Ascending aorta (tissue), 2 donors: ENCODE measurements at regions not wholly inside any gene's neighbourhood (a gene's known extent, or its start where the extent isn't known, plus 50 kb on each side); places are given as distances from the start of the nearest gene placed in this dataset.

Experiments used
- DNase-seq, 2 donors: peaks; one replicate each; pipeline ENCODE4 v3.0.0-alpha.2; 2019; ENCODE audit warnings: low spot score in 2 of 2
- H3K27ac ChIP-seq, 2 donors: fragments of 200-600 bp; sonication (generic); one replicate each; pipeline ENCODE4 v1.5.1; 2016 to 2017; ENCODE audit warnings: mild to moderate bottlenecking in 1 of 2
- H3K27me3 ChIP-seq: fragments of 200-600 bp; sonication (generic); one replicate; pipeline ENCODE4 v1.5.1; 2017
- H3K36me3 ChIP-seq, 2 donors: fragments of 200-600 bp; sonication (generic); one replicate each; pipeline ENCODE4 v1.5.1; 2016
- H3K4me1 ChIP-seq, 2 donors: fragments of 200-600 bp; sonication (generic); one replicate each; pipeline ENCODE4 v1.5.1; 2016 to 2017; ENCODE audit warnings: mild to moderate bottlenecking in 1 of 2
- H3K4me3 ChIP-seq, 2 donors: fragments of 200-600 bp; sonication (generic); one replicate each; pipeline ENCODE4 v1.5.1; 2016 to 2017; ENCODE audit warnings: mild to moderate bottlenecking in 1 of 2
- H3K9me3 ChIP-seq, 2 donors: fragments of 200-600 bp; sonication (generic); one replicate each; pipeline ENCODE4 v1.5.1; 2016
- CTCF ChIP-seq, 3 experiments: fragments of 200-600 bp in 2 of 3; fragments of 450-650 bp in 1 of 3; sonication (generic) in 2 of 3; IDR thresholded peaks; one replicate each; pipeline ENCODE4 v1.5.1; 2016 to 2019; ENCODE audit warnings: antibody characterized with exemption in 3 of 3, mild to moderate bottlenecking in 1 of 3, moderate library complexity in 1 of 3
- intact Hi-C: fragments of 100-400 bp; cut with DNase I; formaldehyde crosslinking; loops from one replicate; pipeline ENCODE4 v1.15.1; 2023

DNA sequence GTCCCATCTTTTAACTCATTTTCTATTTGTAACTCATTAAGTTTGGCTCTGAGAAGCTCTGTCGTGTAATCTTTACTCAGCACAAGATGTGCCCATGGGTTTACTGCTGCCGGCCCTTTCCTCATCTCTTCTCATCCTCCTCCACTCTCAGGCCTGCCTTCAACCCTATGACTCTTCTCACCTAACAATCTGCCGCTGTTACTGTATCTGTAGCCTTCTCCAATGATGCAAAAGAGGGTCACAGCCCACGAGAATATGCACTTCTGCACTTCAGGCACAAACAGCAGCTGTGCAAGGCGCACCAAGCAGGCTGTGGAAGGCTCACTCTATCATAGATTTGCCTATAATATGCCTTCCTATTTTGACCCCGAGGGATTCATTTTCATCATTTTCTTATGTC is 546.5 kb upstream of the GALNTL6 start:
- DNase-seq, result no peak

DNA sequence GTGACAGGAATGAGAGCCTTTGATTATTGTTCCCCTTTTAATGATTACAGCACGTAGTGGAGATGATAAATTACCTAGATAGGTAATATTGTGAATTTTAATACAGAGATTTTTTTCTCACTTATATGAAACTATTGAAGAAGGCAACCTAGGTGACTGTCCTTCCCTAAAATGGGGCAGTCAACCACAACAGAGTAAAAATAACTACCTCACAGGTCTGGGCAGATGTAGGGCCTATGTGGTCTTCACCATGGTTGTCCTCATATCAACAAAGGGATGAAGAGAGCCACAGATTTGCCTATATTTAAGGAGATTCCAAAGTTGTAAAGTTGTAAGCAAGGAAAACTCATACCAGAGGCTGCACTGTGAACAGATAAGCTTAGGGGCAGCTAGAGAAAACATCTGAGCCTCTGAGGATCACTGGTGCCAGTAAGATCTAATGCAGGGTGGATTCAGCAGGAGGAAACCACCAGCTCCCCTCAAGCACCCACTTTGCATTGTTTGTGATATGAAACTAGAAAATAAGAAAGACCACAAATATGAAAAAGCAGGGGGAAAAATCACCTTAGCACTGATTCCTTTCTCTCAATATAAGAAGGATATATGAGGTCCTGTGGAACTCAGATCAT is 547.9 kb upstream of the GALNTL6 start:
- Histone ChIP-seq H3K9me3 (no peaks in the 10 kb centered on the region), H3K4me3 (no peak overlapping the region), H3K27me3 (no peaks in the 10 kb centered on the region), H3K4me1 (no peaks in the 10 kb centered on the region), H3K27ac (no peak overlapping the region), H3K36me3 (no peaks in the 10 kb centered on the region)
- DNase-seq, result no peak
- no peak for TF ChIP-seq CTCF (IDR thresholded peaks at IDR 0.05)
- intact Hi-C loops, result no loop called here

More for the DNA sequence above, 546.5 kb upstream of the GALNTL6 start:
- Histone ChIP-seq H3K4me1 (no peaks in the 10 kb centered on the region), H3K27ac (no peak overlapping the region), H3K36me3 (no peaks in the 10 kb centered on the region), H3K9me3 (no peaks in the 10 kb centered on the region), H3K4me3 (no peak overlapping the region), H3K27me3 (no peaks in the 10 kb centered on the region)
- no peak for TF ChIP-seq CTCF (IDR thresholded peaks at IDR 0.05)
- intact Hi-C loops, result no loop called here

GRCh38 chr4:171256223-171256622 is 557.0 kb upstream of the GALNTL6 start:
- no peak for DNase-seq
- intact Hi-C loops, result no loop called here
- H3K36me3 ChIP-seq, result no peaks in the 10 kb centered on the region

DNA sequence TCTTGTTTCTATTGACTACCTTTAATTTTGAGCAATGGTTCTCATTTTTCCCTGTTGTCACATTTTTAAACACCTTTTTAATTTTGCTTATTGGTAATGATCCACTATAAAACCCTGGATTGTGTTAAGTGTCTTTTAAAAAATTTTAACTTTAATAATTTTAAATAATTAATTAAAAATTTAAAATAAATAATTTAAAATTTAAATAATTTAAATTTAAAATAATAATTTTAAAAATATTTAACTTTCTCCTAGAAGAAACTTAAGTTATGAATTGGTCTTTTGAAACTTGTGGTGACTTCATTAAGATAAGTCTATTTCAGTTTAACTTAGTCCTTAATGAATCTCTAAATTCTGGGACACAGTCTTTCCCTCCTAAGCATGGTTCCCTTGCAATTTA is 566.3 kb upstream of the GALNTL6 start:
- H3K4me1 ChIP-seq, result no peaks in the 10 kb centered on the region
- no peak for DNase-seq
- no peak overlapping the region for H3K27ac ChIP-seq
- TF ChIP-seq CTCF (IDR thresholded peaks at IDR 0.05), result no peak
- H3K9me3 ChIP-seq, result no peaks in the 10 kb centered on the region
- H3K4me3 ChIP-seq, result no peak overlapping the region
- intact Hi-C loops, result no loop called here
- no peaks in the 10 kb centered on the region for H3K36me3 ChIP-seq
- no peaks in the 10 kb centered on the region for H3K27me3 ChIP-seq

More at GRCh38 chr4:171256223-171256622, 557.0 kb upstream of the GALNTL6 start:
- no peak overlapping the region for H3K27ac ChIP-seq
- TF ChIP-seq CTCF (IDR thresholded peaks at IDR 0.05), result no peak
- no peaks in the 10 kb centered on the region for H3K27me3 ChIP-seq
- H3K9me3 ChIP-seq, result peaks cover 0 to 8% of the 10 kb centered on the region in 2 donors
- no peak overlapping the region for H3K4me3 ChIP-seq
- no peaks in the 10 kb centered on the region for H3K4me1 ChIP-seq

DNA sequence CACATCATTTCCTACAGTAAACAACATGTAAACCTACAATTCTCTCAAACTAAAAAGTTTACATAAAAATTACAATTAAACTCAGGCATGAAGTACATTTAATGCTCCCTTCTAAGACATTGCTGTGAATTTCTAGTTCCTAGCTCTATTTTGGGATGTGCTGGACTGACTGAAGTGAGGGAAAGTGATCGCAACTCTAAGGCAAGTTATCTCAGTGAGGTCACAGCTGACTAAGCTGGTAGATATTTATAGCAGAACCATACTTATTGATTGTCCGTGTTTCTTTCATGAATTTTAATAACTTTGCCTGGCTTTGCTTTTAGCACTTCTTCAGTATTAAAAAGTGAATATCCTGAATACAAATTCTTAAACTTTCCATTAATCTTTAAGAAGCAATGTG is 570.4 kb upstream of the GALNTL6 start:
- no peaks in the 10 kb centered on the region for H3K4me1 ChIP-seq
- no peaks in the 10 kb centered on the region for H3K36me3 ChIP-seq
- intact Hi-C loops, result no loop called here
- no peak for DNase-seq
- no peak overlapping the region for H3K4me3 ChIP-seq
- no peak overlapping the region for H3K27ac ChIP-seq
- no peaks in the 10 kb centered on the region for H3K27me3 ChIP-seq
- H3K9me3 ChIP-seq, result no peaks in the 10 kb centered on the region
- TF ChIP-seq CTCF (IDR thresholded peaks at IDR 0.05), result no peak

DNA sequence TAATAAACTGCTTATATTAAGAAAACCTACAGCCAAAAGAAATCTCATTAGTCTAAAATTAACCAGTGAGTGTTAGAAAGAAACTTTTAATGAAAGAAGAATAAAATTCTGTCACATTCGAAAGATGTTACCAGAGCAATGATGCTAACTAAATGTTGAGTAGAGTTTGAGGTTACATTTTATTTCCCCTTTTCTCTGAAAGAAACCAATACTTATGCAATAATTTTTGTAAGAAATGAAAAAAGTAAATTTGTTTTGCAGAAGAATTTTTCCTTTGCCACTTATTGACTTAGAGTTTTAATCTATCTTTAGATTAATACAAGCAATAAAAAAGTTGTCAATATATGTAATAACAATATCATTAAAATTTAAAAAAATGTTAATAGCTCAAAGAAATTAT is 574.0 kb upstream of the GALNTL6 start:
- Histone ChIP-seq H3K27ac (no peak overlapping the region), H3K36me3 (no peaks in the 10 kb centered on the region), H3K27me3 (no peaks in the 10 kb centered on the region), H3K4me3 (no peak overlapping the region), H3K9me3 (no peaks in the 10 kb centered on the region), H3K4me1 (no peaks in the 10 kb centered on the region)
- no peak for DNase-seq
- intact Hi-C loops, result no loop called here
- TF ChIP-seq CTCF (IDR thresholded peaks at IDR 0.05), result no peak
